Anterior cingulate cortex (tissue), 58 donors: ENCODE measurements at regions not wholly inside any gene's neighbourhood (a gene's known extent, or its start where the extent isn't known, plus 50 kb on each side); places are given as distances from the start of the nearest gene placed in this dataset.
"Not testable (repeated sequence)": the region's sequence is repeated elsewhere in the genome, so short reads cannot be mapped to it uniquely, and the experiment has no call there.

Source experiments
- DNase-seq, 58 donors: peaks; one replicate each; lab custom pipeline; 2025; lab: John Stamatoyannopoulos, UW

DNA sequence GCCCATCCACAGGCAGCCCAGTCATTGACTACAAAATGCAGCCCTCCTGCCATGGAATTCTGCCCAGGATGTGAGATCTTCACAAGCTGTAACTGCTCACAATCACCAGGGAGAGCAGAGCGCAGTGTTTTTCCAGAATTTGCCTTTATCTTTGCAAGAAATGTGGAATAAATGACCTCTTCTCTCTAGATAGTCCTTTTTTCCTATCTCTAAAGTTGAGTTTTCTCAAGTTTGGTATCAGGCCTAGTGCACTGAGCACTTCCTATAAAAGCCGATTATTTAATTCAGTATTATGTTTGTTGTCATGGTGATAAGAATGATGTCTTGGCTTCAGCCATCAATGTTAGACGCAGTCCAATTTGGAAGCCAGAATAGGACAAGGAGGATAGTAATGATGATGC, 246.9 kb upstream of the IRF2BP2 start:
- DNase-seq = no peak

DNA sequence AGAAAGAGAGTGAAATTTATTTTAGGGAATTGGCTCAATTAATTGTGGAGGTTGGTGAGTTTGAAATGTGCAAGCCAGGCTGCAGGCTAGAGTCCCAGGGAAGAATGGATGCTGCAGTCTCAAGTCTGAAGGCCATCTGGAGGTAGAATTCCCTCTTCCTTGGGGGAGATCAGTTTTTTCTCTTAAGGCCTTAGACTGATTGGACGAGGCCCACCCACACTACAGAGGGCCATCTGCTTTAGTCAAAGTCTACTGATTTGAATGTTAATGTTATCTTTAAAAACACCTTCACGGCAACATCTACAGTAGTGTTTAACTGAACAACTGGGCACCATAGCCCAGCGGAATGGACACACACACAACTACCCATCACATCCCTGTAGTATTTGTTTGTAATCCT, 245.9 kb upstream of the IRF2BP2 start:
- no peak for DNase-seq

DNA sequence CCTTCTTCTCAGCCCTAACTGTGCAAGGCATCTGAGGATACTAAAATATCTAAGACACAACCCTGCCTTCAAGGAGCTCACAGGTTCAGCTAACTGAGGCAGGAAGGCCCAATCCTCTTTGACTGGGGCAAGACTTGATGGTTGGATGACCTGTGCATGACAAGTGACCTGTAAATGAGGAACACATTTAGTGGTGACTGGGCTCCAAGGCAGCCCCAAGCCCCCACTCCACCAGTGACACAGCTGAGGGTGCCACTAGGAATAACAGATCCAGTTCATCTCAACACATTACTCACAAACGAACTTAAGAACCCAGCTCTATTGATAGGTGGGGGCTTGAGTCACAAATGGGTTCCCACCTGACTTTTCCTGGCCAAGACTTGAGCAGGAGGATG, 244.7 kb upstream of the IRF2BP2 start:
- DNase-seq = no peak

DNA sequence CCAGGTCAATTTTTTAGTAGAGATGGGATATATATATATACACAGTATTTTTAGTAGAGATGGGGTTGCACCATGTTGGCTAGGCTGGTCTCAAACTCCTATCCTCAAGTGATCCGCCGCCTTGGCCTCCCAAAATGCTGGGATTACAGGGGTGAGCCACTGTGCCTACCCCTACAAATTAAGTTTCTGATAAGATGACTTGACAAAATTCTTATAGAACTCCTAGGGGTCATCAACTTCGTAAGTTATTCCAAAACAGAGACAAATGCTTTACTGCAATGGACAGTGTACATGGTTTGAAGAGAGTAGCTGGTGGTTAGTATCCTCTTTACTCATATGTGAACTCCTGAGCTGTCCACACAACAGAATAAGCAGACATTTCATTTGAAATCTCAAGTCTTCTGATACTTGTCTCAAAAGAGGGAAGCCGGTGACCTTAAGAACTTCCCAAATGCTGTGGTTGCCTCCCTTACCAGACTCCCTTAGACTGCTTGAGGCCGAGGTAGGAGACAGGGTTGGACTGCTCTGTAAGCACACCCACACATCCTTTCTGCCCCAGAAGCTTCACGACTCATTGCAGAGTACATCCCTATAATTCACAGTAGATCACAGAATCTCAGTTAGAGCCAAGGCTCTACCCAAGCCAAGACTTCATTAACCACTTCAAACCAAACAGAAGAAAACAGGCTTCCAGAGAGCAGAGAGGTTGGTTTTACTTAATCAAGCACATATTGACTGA, 244.1 kb upstream of the IRF2BP2 start:
- no peak for DNase-seq

DNA sequence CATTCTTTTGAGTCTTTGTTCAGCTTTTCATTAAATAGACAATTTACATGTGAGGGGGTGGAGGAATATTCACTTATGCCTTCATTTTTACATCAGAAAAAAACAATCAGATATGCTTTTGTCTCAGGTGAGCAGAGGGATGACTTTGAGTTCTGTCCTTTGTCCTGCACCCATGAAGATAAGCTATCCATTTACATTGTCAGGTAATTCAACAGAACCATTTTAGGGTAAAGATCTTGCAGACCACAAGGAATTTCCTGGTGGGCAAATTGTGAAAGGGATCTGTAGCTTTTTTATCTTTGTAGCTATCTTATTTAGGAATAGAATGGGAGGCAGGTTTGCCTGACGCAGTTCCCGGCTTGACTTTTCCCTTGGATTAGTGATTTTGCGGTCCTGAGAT, 242.7 kb upstream of the IRF2BP2 start:
- no peak for DNase-seq

DNA sequence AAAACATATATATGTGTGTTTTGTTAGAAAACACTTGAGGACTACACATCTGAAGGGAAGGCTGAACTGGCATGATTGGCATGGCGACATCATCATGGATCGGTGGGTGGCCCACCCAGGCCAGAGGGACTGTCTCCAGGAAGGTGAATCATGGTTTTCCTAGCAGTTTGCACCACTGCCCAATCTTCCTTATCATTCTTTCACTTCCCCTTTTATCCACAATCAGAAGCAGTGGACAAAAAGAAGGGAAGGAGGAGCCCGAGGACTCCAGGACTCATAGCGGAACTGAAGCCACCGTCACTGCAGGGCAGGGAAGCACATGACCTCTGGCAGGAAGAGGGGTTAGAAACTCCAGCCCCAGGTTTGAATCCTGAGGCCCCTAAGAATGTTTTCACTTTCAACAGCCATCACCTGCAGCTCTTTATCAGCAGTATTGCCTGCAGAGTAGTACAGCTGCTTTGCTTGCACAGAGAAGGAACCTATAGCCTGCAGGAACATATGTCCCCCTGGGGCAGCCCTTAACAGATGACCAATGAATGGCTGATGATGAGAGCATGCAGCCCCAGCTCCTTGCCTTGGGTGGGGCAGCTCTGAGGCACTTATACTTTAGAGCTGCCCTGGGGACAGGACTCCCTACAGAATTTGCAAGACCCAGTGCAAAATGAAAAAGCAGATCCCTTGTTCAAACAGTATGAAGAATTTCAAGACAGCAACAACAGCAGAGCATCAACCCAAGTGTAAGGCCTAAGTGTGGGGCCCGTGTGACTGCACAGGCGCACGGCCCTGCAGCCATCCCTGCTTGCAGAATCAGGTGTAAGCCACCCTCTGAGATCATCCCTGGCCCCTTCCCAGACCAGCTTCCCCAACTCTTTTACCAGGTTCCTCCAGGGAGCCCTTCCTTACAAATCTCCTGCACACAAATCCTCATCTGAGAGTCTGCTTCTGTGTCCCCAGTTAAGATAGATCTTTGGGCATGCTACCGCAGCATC, 241.8 kb upstream of the IRF2BP2 start:
- DNase-seq = peak in 4 of 58 donors; percentile 6 to 49 (median 10)

DNA sequence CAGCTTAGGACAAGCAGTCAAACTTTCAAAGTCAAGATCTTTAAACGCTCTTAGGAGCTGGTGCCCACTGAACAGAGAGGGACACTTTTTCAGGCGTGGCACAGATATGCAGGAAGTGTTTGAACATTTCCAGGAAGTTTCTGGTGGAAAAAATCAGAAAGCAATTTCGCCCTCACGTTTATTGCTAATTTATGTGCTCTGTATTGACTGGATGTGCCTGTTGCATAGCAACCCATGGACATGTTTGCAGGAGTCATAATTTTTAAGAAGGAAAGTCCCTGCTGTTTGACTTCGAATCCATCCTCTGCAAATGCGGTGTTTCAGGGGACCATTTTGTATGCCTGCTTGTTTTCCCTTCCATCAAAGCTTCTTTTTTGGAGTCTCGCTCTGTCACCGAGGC, 239.9 kb upstream of the IRF2BP2 start:
- no peak for DNase-seq

DNA sequence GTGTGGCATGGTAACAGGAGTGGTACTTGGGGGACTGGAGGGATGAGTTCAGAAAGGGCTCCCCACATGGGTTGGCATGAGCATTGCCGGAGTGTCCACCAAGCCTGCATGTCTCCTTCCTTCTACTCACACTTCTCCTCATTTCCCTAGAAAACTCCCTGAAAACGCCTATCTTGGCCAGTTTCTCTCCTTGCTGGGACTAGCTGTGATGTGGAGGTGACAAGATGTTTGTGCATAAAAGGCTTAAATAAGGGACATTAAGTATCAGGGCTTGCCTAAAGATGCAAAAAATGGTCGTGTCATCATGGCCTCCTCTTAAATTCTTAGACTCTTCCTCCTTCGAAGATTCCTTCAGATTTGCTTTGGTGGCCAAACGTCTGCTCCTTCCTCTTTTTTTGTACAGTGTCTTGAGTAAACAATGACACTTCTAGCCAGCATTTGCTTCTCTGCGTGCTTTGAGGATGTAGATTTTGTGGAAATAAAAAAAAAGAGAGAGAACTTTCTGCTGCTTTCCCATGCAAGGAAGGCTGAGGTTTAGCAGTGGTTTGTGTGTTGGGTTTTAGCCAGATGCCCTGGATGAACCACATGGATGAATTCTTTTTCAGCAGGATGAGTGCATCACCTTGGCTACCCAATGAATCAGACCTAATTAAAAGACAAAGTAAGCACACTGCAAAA, 239.1 kb upstream of the IRF2BP2 start:
- peak in 4 of 58 donors; percentile 7 to 43 (median 8) for DNase-seq

DNA sequence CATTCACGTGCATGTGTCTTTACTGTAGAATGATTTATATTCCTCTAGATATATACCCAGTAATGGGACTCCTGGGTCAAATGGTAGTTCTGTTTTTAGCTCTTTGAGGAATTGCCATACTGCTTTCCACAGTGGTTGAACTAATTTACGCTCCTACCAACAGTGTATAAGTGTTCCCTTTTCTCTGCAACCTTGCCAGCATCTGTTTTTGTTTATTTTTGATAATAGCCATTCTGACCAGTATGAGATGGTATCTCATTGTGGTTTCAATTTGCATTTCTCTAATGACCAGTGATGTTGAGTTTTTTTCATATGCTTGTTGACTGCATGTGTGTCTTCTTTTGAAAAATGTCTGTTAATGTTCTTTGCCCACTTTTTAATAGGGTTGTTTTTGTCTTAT, 236.8 kb upstream of the IRF2BP2 start:
- not testable (repeated sequence) for DNase-seq

DNA sequence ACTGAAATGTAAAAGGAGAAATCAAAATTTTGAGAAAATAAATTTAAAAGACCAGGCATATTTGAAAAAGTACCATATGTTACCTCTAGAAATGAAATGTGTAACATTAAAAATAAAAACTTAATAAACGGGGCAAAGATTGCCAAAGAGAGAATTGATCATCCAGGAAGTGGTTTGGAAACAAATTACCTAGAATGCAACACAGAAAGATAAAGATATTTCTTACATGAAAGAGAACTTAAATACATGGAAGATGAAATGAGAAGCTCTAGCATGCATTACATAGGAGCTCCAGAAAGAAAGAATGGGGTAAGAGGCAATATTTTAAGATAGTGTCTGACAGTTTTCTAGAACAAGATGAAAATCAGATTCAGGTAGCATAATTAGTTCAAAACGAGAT, 235.9 kb upstream of the IRF2BP2 start:
- no peak for DNase-seq

DNA sequence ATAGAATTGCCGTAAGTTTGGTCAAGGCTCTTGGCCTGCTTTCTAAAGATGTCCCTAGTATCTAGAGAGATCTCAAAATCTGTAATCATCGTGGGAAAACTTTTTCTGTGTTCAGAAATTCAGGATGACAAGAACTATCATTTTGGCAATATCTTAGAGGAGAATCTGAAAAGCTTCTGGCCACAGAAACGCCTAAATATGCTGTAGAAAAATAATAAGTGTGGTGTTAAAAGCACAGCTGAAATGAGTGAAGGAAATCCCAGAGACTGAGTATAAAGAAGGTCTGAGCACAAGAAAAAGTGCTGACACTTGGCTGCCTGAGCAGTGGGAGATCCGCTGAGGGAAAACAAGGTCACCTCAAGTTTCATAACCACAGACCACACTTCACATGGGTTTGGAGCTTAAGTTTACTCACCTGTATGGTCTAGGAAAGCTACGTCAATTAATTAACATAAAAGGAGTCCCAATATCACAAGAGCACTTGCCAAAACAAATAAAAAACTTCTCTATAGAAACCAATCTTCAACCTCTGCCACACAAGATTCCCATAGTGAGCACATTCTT, 235.2 kb upstream of the IRF2BP2 start:
- DNase-seq = no peak

DNA sequence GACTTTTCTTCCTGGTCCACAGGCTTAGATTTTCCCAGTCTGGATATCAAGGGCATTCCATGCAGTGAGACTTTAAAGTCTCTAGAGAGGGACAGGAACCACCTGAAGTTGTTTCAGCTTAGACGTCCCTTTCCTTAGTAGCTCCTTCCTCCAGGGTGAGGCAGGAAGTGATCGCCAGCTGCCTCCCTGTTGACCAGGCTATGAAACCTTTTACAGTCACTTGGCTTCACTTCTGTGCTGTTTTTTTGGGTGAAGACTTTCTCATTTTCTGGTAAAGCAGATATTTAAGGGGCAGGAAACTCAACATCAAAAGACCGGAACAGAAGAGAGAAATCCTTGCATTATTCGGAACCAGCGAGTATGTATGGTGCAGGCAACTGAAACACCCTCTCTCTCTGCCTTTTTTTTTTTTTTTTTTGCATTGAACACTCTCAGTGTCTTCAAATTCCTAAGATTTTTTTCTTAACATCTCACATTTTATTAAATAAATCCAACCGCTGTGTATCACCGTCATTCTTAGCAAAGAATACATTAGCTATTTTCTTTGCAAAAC, 234.6 kb upstream of the IRF2BP2 start:
- no peak for DNase-seq

DNA sequence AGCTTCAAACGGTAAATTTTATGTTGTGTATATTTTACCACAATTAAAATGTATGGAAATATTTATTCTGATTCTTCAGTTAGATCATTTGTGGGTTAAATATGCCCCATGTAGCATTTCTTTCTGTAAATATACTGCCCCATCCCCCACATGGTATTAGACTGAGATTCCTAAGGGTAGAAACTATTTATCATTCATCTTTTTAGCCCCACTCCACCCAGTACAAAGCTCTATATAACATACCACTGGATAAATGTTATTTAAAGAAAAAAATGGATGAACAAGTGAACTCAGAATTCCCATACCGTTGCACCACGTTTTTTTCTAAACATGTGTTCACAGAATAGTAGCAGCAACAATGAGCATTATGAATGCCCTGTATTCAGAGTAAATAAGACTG, 234.0 kb upstream of the IRF2BP2 start:
- DNase-seq = no peak

DNA sequence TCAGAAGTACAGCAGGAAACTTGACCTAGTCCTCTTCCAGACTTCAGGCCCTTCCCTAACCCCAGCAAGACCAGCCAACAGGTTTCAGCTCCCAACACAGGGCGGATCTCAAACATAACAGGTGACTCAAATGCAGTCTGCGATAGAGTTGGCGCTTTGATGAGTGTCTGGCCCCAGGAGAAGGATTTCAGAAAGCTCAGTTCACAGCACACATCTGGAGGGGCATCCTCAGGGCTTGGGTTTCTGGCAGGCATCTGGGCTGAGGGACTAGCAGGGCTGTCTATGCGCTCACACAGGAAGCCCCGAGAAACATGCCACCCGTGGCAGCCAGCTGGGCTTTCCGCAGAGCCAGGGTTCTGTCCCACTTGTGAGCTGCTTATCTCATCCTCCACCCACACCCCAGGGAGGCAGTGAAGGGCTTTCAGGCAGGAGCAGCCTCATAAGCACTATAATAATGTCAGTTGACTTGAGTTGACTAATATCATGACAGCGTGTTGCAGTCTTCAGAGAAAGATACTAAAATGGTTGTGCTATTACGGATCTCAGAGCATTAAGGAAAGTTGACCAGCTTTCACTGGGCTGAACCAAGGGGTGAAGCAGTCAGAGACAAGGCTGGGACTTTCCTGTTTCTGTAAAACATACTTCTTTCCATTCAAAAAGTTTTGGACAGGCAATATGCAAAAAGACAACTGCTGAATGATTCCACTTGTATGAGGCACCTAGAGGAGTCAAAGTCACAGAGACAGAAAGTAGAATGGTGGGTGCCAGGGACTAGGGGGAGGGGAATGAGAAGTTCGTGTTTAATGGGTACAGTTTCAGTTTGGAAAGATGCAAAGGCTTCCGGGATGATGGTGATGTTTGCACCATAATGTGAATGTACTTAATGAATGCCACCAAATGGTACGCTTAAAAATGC, 233.0 kb upstream of the IRF2BP2 start:
- peak in 4 of 58 donors; percentile 7 to 18 (median 8) for DNase-seq

DNA sequence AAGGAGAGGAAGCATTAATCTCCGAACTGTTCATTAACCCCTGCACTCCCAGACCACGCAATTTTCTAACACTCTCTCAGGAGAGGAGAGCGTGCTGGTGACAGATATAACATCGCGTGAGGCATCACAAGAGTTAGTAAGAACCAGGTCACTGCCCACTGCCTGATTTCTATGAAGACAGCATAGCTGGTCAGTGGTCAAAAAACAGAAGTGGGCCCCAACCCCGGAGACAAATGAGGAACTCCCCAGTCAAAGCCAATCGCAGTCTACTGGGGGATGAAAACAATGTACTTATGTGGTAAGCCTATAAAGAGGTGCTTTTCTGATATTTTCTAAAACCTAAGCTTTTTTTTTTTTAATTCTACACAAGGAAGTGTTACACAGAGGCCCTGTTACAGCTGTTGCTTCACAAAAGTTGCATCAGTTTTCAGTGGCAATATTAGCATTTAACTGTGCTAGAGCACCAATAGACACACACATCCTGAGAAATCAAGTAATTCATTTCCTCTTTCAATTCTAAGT, 231.8 kb upstream of the IRF2BP2 start:
- peak in 9 of 58 donors; percentile 6 to 55 (median 14) for DNase-seq

DNA sequence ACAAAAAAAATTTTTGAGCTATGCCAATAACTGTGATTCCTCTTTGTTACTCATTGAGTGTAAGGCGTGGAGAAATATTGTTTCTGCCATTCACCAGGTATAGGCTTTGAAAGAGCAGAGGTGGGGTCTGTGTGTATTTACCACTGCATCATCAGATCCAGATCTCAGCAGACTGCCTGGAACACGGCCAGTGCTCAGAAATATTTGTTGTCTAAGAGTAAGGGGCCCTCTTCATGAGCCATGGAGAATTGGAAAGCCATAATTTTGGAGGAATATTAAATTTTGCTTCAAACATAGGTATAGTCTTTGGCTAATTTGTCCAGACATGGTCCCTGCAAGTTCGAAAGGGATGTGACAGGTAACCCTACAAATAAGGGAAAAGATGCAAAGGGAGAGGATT, 231.3 kb upstream of the IRF2BP2 start:
- no peak for DNase-seq

DNA sequence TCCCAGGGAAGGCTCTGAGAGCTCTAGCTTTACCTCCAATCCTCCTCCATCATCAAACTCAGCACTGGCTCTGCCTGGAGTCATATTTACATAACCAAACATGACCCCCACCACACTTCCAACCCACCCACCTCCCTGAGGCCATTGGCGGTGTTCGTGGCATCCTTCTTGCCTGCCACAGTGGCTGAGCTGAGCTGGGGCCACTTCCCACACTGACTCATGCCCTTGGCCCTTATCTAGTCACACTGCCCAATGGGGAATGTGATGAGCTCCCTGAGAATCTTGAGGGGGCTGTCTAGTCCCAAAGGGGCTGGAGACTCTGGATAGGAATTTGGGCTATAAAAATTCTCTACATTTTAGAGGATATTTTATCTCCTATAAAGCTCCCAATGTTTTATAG, 230.9 kb upstream of the IRF2BP2 start:
- DNase-seq = no peak

DNA sequence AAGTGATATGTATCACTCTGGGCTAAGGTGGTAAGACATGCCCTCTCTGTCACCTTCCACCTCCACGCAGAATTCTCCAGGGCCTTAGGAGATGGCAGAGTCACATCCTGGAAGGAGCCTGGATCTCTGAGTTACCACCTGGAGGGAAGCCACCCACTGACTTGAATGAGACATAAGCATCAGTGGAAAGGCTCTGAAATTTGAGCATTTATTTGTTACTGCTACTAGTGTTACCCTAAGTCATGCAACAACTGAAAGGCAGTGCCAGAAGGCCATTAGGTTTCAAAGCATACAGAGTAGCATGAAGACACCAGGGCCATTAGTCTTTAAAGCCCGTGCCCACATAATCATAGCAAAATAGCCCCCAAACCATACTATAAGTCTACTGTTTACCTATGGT, 230.3 kb upstream of the IRF2BP2 start:
- no peak for DNase-seq

DNA sequence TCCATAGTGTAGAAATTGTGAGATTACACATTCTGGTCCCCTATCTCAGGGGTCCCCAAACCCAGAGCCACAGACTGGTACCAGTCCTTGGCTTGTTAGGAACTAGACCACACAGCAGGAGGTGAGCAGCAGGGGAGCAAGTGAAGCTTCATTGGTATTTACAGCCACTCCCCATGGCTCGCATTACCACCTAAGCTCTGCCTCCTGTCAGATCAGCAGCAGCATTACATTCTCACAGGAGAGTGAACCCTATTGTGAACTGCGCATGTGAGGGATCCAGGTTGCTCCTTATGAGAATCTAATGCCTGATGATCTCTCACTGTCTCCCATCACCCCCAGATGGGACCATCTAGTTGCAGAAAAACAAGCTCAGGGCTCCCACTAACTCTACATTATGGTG, 229.7 kb upstream of the IRF2BP2 start:
- no peak for DNase-seq
